ENCODE measurements at regions not wholly inside any gene's neighbourhood (a gene's known extent, or its start where the extent isn't known, plus 50 kb on each side); places are given as distances from the start of the nearest gene placed in this dataset.

- TF ChIP-seq POLR2A (IDR thresholded peaks at IDR 0.05): no peak
- TF ChIP-seq CTCF (IDR thresholded peaks at IDR 0.05): no peak
These were observed 210.7 kb upstream of the GNAI1 start for GRCh38 chr7:79923953-79924352.

Measured in Peyer's patch (tissue), 4 donors.